SW480 (cell line): ENCODE measurements at regions not wholly inside any gene's neighbourhood (a gene's known extent, or its start where the extent isn't known, plus 50 kb on each side); places are given as distances from the start of the nearest gene placed in this dataset.

Experiments
- DNase-seq: peaks from one replicate; pipeline ENCODE4 v3.0.0-alpha.2; 2016; ENCODE audit warnings: low spot score

GRCh38 chr12:94750864-94751263 is 100.5 kb upstream of the TMCC3 start:
- no peak for DNase-seq

- no peak for DNase-seq
Measured at GRCh38 chr12:94749890-94750289, 99.5 kb upstream of the TMCC3 start.

GRCh38 chr12:94749455-94749854 is 99.1 kb upstream of the TMCC3 start:
- no peak for DNase-seq

- no peak for DNase-seq
Measured at GRCh38 chr12:94748726-94749421, 98.5 kb upstream of the TMCC3 start.

- no peak for DNase-seq
Measured at GRCh38 chr12:94745562-94745961, 95.2 kb upstream of the TMCC3 start.

GRCh38 chr12:94743174-94743573 is 92.8 kb upstream of the TMCC3 start:
- no peak for DNase-seq

GRCh38 chr12:94740601-94741362 is 90.4 kb upstream of the TMCC3 start:
- DNase-seq: no peak

GRCh38 chr12:94736820-94737219 is 86.5 kb upstream of the TMCC3 start:
- no peak for DNase-seq

- DNase-seq: no peak
Measured at GRCh38 chr12:94736004-94736403, 85.6 kb upstream of the TMCC3 start.

- no peak for DNase-seq
Measured at GRCh38 chr12:94733727-94734126, 83.4 kb upstream of the TMCC3 start.

- no peak for DNase-seq
Measured at GRCh38 chr12:94732367-94732990, 82.1 kb upstream of the TMCC3 start.

- no peak for DNase-seq
Measured at GRCh38 chr12:94731733-94732360, 81.5 kb upstream of the TMCC3 start.

GRCh38 chr12:94730847-94731246 is 80.5 kb upstream of the TMCC3 start:
- no peak for DNase-seq

GRCh38 chr12:94726236-94726835 is 76.0 kb upstream of the TMCC3 start:
- no peak for DNase-seq

GRCh38 chr12:94725375-94726168 is 75.2 kb upstream of the TMCC3 start:
- no peak for DNase-seq

GRCh38 chr12:94722664-94723063 is 72.3 kb upstream of the TMCC3 start:
- no peak for DNase-seq

GRCh38 chr12:94721173-94721572 is 70.8 kb upstream of the TMCC3 start:
- DNase-seq: no peak

- DNase-seq: no peak
Measured at GRCh38 chr12:94718114-94718513, 67.8 kb upstream of the TMCC3 start.

GRCh38 chr12:94717656-94718055 is 67.3 kb upstream of the TMCC3 start:
- no peak for DNase-seq

GRCh38 chr12:94717108-94717507 is 66.8 kb upstream of the TMCC3 start:
- DNase-seq: no peak

- DNase-seq: no peak
Measured at GRCh38 chr12:94716339-94716738, 66.0 kb upstream of the TMCC3 start.
